Neural cell (in vitro differentiated cells): ENCODE measurements at regions not wholly inside any gene's neighbourhood (a gene's known extent, or its start where the extent isn't known, plus 50 kb on each side); places are given as distances from the start of the nearest gene placed in this dataset.

ENCODE experiments used
- CTCF ChIP-seq: fragments of 450-650 bp; IDR thresholded peaks from 2 replicates; pipeline ENCODE4 v1.5.1; 2014; ENCODE audit warnings: antibody characterized with exemption, mild to moderate bottlenecking, moderate library complexity; ENCODE audit not compliant: poor library complexity, severe bottlenecking
- EP300 ChIP-seq: fragments of 450-650 bp; conservative IDR thresholded peaks from 2 replicates; pipeline ENCODE4 v1.6.1; 2014; ENCODE audit warnings: antibody characterized with exemption, mild to moderate bottlenecking, moderate library complexity; ENCODE audit not compliant: poor library complexity, severe bottlenecking
- EZH2 ChIP-seq: fragments of 200-600, 300-800 bp; shearing (Covaris generic), sonication (generic); IDR thresholded peaks from 2 replicates; pipeline ENCODE4 v1.6.1; 2014; ENCODE audit warnings: antibody characterized with exemption, low read length, borderline replicate concordance, mild to moderate bottlenecking; ENCODE audit not compliant: insufficient read depth, poor library complexity, severe bottlenecking
- POLR2AphosphoS5 ChIP-seq: IDR thresholded peaks from 2 replicates; pipeline ENCODE4 v1.6.1; 2012
- SMC3 ChIP-seq: fragments of 450-650 bp; conservative IDR thresholded peaks from 2 replicates; pipeline ENCODE4 v1.6.1; 2014; ENCODE audit warnings: antibody characterized with exemption, mild to moderate bottlenecking, moderate library complexity; ENCODE audit not compliant: poor library complexity
- TF ChIP-seq, protein P1 (sequence below): IDR thresholded peaks from 2 replicates; pipeline ENCODE4 v1.6.1; 2012; ENCODE audit warnings: borderline replicate concordance

- TF ChIP-seq CTCF = peak; percentile 52
- TF ChIP-seq POLR2AphosphoS5 = peak; percentile 71
- peak; percentile 55 for TF ChIP-seq EP300
- TF ChIP-seq SMC3 = peak; percentile 10
- TF ChIP-seq, protein P1, sequence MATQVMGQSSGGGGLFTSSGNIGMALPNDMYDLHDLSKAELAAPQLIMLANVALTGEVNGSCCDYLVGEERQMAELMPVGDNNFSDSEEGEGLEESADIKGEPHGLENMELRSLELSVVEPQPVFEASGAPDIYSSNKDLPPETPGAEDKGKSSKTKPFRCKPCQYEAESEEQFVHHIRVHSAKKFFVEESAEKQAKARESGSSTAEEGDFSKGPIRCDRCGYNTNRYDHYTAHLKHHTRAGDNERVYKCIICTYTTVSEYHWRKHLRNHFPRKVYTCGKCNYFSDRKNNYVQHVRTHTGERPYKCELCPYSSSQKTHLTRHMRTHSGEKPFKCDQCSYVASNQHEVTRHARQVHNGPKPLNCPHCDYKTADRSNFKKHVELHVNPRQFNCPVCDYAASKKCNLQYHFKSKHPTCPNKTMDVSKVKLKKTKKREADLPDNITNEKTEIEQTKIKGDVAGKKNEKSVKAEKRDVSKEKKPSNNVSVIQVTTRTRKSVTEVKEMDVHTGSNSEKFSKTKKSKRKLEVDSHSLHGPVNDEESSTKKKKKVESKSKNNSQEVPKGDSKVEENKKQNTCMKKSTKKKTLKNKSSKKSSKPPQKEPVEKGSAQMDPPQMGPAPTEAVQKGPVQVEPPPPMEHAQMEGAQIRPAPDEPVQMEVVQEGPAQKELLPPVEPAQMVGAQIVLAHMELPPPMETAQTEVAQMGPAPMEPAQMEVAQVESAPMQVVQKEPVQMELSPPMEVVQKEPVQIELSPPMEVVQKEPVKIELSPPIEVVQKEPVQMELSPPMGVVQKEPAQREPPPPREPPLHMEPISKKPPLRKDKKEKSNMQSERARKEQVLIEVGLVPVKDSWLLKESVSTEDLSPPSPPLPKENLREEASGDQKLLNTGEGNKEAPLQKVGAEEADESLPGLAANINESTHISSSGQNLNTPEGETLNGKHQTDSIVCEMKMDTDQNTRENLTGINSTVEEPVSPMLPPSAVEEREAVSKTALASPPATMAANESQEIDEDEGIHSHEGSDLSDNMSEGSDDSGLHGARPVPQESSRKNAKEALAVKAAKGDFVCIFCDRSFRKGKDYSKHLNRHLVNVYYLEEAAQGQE = no peak
- TF ChIP-seq EZH2 = no peak
Measured at GRCh38 chr10:28939281-28940157, 262.2 kb downstream of the BAMBI start.
